B cell (primary cell): ENCODE measurements at regions not wholly inside any gene's neighbourhood (a gene's known extent, or its start where the extent isn't known, plus 50 kb on each side); places are given as distances from the start of the nearest gene placed in this dataset.

Experiments used
- EZH2 ChIP-seq: IDR thresholded peaks from 2 replicates; pipeline ENCODE4 v1.6.1; 2012; ENCODE audit warnings: borderline replicate concordance, low read depth, mild to moderate bottlenecking, moderate library complexity, low read length; ENCODE audit not compliant: insufficient read depth, poor library complexity, severe bottlenecking
- TF ChIP-seq, protein P1 (sequence below): fragments of 200-600 bp; IDR thresholded peaks from one replicate; pipeline ENCODE4 v1.8.0; 2022; ENCODE audit warnings: antibody characterized with exemption, mild to moderate bottlenecking

DNA sequence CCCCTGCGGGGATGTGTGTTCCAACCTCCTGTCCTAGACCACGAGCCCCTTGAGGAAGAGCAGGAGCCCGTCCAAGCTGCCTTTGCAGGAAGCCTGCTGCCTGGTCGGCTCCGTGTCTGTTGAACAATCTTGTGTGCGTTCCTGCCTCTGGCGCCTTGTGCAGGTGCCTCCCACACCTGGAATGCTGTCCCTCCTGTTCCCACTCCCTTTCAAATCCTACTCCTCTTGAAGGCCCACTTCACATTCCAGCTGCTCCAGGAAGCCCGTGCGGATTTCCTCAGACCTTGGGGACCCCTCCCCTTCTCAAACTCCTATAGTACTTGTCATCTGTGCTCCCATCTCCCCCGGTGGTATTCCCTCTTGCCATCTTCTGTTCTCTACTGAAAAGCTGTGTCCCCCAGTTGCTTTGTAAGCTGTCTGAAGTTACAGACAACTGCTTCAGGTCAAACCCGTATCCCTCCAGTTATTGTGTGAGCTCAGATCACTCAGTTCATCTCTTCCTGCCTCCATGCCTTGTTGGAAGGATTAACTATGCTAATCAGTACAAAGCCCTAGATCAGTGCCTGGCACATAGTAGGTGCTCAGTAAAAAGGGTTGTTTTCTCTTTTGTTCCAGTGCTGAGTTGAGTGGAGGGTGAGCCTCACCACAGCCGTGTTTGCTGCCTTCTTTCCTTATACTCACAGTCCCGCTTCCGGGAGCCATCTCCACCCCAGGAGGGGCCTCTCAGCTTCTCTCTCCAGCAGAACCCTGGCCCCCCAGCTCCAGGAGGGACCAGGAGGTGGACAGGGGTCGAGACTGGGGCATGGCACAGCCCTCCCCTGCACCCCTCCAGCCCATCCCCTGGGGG, 241.8 kb upstream of the CIBAR2 start:
- TF ChIP-seq, protein P1, sequence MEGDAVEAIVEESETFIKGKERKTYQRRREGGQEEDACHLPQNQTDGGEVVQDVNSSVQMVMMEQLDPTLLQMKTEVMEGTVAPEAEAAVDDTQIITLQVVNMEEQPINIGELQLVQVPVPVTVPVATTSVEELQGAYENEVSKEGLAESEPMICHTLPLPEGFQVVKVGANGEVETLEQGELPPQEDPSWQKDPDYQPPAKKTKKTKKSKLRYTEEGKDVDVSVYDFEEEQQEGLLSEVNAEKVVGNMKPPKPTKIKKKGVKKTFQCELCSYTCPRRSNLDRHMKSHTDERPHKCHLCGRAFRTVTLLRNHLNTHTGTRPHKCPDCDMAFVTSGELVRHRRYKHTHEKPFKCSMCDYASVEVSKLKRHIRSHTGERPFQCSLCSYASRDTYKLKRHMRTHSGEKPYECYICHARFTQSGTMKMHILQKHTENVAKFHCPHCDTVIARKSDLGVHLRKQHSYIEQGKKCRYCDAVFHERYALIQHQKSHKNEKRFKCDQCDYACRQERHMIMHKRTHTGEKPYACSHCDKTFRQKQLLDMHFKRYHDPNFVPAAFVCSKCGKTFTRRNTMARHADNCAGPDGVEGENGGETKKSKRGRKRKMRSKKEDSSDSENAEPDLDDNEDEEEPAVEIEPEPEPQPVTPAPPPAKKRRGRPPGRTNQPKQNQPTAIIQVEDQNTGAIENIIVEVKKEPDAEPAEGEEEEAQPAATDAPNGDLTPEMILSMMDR = no peak
- TF ChIP-seq EZH2 = no peak
